ENCODE measurements at regions not wholly inside any gene's neighbourhood (a gene's known extent, or its start where the extent isn't known, plus 50 kb on each side); places are given as distances from the start of the nearest gene placed in this dataset.

GRCh38 chr4:31411565-31411964, 691.4 kb downstream of the PCDH7 start:
- no peak for TF ChIP-seq CTCF (IDR thresholded peaks at IDR 0.05; ENCODE audit: unreplicated experiment)
- no peaks in the 10 kb centered on the region for H3K36me3 Mint-ChIP-seq (ENCODE audit: insufficient read depth, unreplicated experiment)
- H3K4me1 Mint-ChIP-seq (ENCODE audit: insufficient read depth, unreplicated experiment) = no peaks in the 10 kb centered on the region
- no TSS peak for BruUV-seq (replicated peaks)
- no peaks in the 10 kb centered on the region for H3K9me3 Mint-ChIP-seq (ENCODE audit: unreplicated experiment)
- CTCF ChIA-PET = no interaction called here
- intact Hi-C loops (cut with micrococcal nuclease) = no loop called here
- no peaks in the 10 kb centered on the region for H3K27me3 Mint-ChIP-seq (ENCODE audit: insufficient read depth, unreplicated experiment)
- no peak overlapping the region for H3K4me3 Mint-ChIP-seq (ENCODE audit: unreplicated experiment)
- peak; percentile 5 for DNase-seq (ENCODE audit: unreplicated experiment)
- no peak overlapping the region for H3K27ac Mint-ChIP-seq (ENCODE audit: low read depth, unreplicated experiment)
- POLR2A ChIA-PET = no interaction called here

DNA sequence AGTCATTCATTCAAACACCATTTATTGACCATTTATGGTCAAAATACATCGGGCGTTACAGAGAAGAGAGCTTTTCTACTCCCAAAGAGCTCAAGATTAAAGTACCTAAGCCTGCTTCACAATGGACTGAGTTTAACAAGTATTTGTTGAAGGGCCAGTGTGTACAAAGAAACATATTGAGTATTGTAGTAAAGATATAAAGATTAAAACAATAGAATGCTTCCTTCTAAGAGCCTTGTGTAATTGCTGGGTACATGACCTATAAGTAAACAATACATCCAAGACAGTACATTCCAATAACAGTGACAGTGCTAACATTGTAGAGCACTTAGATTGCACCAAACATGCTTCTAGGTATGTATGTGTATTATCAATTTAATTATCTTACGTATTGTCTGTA, 695.5 kb downstream of the PCDH7 start:
- CTCF ChIA-PET = interaction anchor here (1.4 kb wide), 1 partner anchor 8 kb away, joined by 8 read pairs; no protein-coding TSS in a partner anchor
- H3K4me1 Mint-ChIP-seq (ENCODE audit: insufficient read depth, unreplicated experiment) = no peaks in the 10 kb centered on the region
- POLR2A ChIA-PET = interaction anchor here (0.6 kb wide), 1 partner anchor 1651 kb away, joined by 4 read pairs; no protein-coding TSS in a partner anchor
- no peaks in the 10 kb centered on the region for H3K36me3 Mint-ChIP-seq (ENCODE audit: insufficient read depth, unreplicated experiment)
- BruUV-seq (replicated peaks) = no TSS peak
- H3K9me3 Mint-ChIP-seq (ENCODE audit: unreplicated experiment) = no peaks in the 10 kb centered on the region
- intact Hi-C loops (cut with micrococcal nuclease) = no loop called here
- no peak overlapping the region for H3K27ac Mint-ChIP-seq (ENCODE audit: low read depth, unreplicated experiment)
- no peak for DNase-seq (ENCODE audit: unreplicated experiment)
- no peak overlapping the region for H3K4me3 Mint-ChIP-seq (ENCODE audit: unreplicated experiment)
- TF ChIP-seq CTCF (IDR thresholded peaks at IDR 0.05; ENCODE audit: unreplicated experiment) = no peak
- no peaks in the 10 kb centered on the region for H3K27me3 Mint-ChIP-seq (ENCODE audit: insufficient read depth, unreplicated experiment)

DNA sequence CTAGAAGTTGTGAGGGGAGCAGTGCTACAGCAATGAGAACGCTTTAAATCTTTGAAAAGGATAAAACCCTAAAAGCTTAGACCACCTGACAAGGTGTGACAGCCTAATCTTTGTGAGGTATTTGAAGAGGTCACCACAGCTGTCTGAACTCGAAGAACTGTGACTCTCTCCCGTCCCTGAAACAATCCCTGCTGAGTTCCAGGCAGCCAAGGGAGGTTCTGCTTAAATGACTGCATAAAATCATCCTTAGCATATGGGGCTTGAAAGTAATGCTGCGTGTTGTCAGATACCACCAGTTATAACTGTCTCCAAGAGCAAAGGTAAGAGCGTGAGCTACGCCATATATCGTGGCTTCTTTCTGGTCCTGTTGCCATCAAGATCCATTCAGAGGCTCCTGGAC, 696.3 kb downstream of the PCDH7 start:
- BruUV-seq (replicated peaks) = no TSS peak
- Mint-ChIP-seq H3K9me3 (ENCODE audit: unreplicated experiment) (no peaks in the 10 kb centered on the region), H3K27me3 (ENCODE audit: insufficient read depth, unreplicated experiment) (no peaks in the 10 kb centered on the region), H3K36me3 (ENCODE audit: insufficient read depth, unreplicated experiment) (no peaks in the 10 kb centered on the region), H3K4me1 (ENCODE audit: insufficient read depth, unreplicated experiment) (no peaks in the 10 kb centered on the region), H3K27ac (ENCODE audit: low read depth, unreplicated experiment) (no peak overlapping the region), H3K4me3 (ENCODE audit: unreplicated experiment) (no peak overlapping the region)
- intact Hi-C loops (cut with micrococcal nuclease) = no loop called here
- no peak for DNase-seq (ENCODE audit: unreplicated experiment)
- ChIA-PET CTCF (interaction anchor here (1.4 kb wide), 1 partner anchor 9 kb away, joined by 8 read pairs; no protein-coding TSS in a partner anchor), POLR2A (interaction anchor here (0.6 kb wide), 1 partner anchor 1651 kb away, joined by 4 read pairs; no protein-coding TSS in a partner anchor)
- TF ChIP-seq CTCF (IDR thresholded peaks at IDR 0.05; ENCODE audit: unreplicated experiment) = no peak

DNA sequence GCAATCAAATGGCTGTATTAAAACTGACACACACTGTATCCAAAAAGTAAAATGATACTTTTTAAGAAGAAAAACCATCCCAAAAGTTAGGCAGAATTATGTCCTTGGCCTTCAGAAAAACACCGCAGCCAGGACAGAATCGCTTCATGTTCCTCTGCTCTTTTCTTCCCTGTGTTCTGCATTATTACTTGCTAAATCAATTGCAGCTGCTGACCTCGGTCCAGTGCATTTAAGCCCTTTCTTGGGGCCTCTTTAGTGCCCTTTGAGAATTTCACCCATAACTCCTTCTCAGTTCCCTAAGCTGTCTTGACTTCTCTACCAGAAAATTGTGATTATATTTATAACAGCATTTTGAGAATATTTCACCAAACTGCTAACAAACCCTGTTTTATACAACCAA, 696.9 kb downstream of the PCDH7 start:
- H3K4me1 Mint-ChIP-seq (ENCODE audit: insufficient read depth, unreplicated experiment) = no peaks in the 10 kb centered on the region

More for the DNA sequence above, 696.9 kb downstream of the PCDH7 start:
- BruUV-seq (replicated peaks) = no TSS peak
- intact Hi-C loops (cut with micrococcal nuclease) = no loop called here
- ChIA-PET CTCF (no interaction called here), POLR2A (no interaction called here)
- DNase-seq (ENCODE audit: unreplicated experiment) = no peak
- no peak for TF ChIP-seq CTCF (IDR thresholded peaks at IDR 0.05; ENCODE audit: unreplicated experiment)
- no peak overlapping the region for H3K27ac Mint-ChIP-seq (ENCODE audit: low read depth, unreplicated experiment)
- H3K27me3 Mint-ChIP-seq (ENCODE audit: insufficient read depth, unreplicated experiment) = no peaks in the 10 kb centered on the region
- no peaks in the 10 kb centered on the region for H3K9me3 Mint-ChIP-seq (ENCODE audit: unreplicated experiment)
- H3K36me3 Mint-ChIP-seq (ENCODE audit: insufficient read depth, unreplicated experiment) = no peaks in the 10 kb centered on the region
- no peak overlapping the region for H3K4me3 Mint-ChIP-seq (ENCODE audit: unreplicated experiment)

Data from MCF 10A (cell line).